ENCODE measurements at regions not wholly inside any gene's neighbourhood (a gene's known extent, or its start where the extent isn't known, plus 50 kb on each side); places are given as distances from the start of the nearest gene placed in this dataset.

GRCh38 chr12:40581889-40582288, 110.3 kb upstream of the CNTN1 start:
- no peak for TF ChIP-seq EZH2 (IDR thresholded peaks at IDR 0.05; ENCODE audit: insufficient read depth, poor library complexity, severe bottlenecking)
- TF ChIP-seq EZH2phosphoT487 (IDR thresholded peaks at IDR 0.05; ENCODE audit: insufficient read depth, low read depth), result no peak
